Right lobe of liver (tissue), 6 donors: ENCODE measurements at regions not wholly inside any gene's neighbourhood (a gene's known extent, or its start where the extent isn't known, plus 50 kb on each side); places are given as distances from the start of the nearest gene placed in this dataset.

Experiments
- ATAC-seq, 4 donors: fragments of 200-7000 bp; cut with Tn5 transposase; one replicate each; pipeline ENCODE4 v1.9.1; 2020; ENCODE audit warnings: mild to moderate bottlenecking in 4 of 4, moderate library complexity in 4 of 4
- DNase-seq, 3 donors: peaks; one replicate each; pipeline ENCODE4 v3.0.0-alpha.2; 2020
- H3K27ac ChIP-seq, 3 donors: fragments of 200-600 bp; one replicate each; pipeline ENCODE4 v1.8.0; 2022
- H3K27me3 ChIP-seq, 2 donors: fragments of 200-600 bp; one replicate each; pipeline ENCODE4 v1.8.0; 2022
- H3K36me3 ChIP-seq, 4 donors: fragments of 200-600 bp; sonication (generic) in 1 of 4; one replicate each; pipeline versions ENCODE4 v1.5.1 to v1.8.0; 2017 to 2022; ENCODE audit warnings: control low read depth in 1 of 4
- H3K4me1 ChIP-seq, 4 donors: fragments of 200-600 bp; sonication (generic) in 1 of 4; one replicate each; pipeline versions ENCODE4 v1.5.1 to v1.8.0; 2017 to 2022; ENCODE audit warnings: control low read depth in 1 of 4
- H3K4me3 ChIP-seq, 3 donors: fragments of 200-600 bp; one replicate each; pipeline ENCODE4 v1.8.0; 2022
- H3K9me3 ChIP-seq, 4 donors: fragments of 200-600 bp; sonication (generic) in 1 of 4; one replicate each; pipeline versions ENCODE4 v1.5.1 to v1.8.0; 2017 to 2022; ENCODE audit warnings: control low read depth in 1 of 4
- CTCF ChIP-seq, 4 donors: fragments of 200-600 bp in 3 of 4; fragments of 450-650 bp in 1 of 4; IDR thresholded peaks; one replicate each; pipeline versions ENCODE4 v1.5.1 to v1.8.0; 2016 to 2022; ENCODE audit warnings: antibody characterized with exemption in 4 of 4, mild to moderate bottlenecking in 2 of 4
- POLR2A ChIP-seq: fragments of 450-650 bp; IDR thresholded peaks from one replicate; pipeline ENCODE4 v1.6.1; 2017; ENCODE audit warnings: antibody characterized with exemption, mild to moderate bottlenecking
- WGBS: methylation state at CpG from one replicate; pipeline ENCODE4 v1.1.6; 2018; ENCODE audit warnings: low coverage, low lambda C conversion rate; ENCODE audit not compliant: insufficient coverage; ENCODE audit errors: missing lambda C conversion rate; 5-methylcytosine and 5-hydroxymethylcytosine counted together
- intact Hi-C, 2 donors: fragments of 100-400 bp; cut with DNase I; formaldehyde crosslinking; loops; one replicate each; pipeline versions ENCODE4 v1.11.2 to v1.14.1; 2022
- donor health status: DM: no; HTN: yes; CAD: no.
- donor health status: DM: no; HTN: no; CAD: no.
- donor health status: DM: no; HTN: no; CAD: no.
- donor health status: DM: no; HTN: yes; CAD: no.
- donor health status: DM: no; HTN: yes; CAD: no.

- no peaks in the 10 kb centered on the region for H3K36me3 ChIP-seq
- intact Hi-C loops = no loop called here
- DNase-seq = no peak
- no peak overlapping the region for H3K27ac ChIP-seq
- no peaks in the 10 kb centered on the region for H3K4me1 ChIP-seq
- ATAC-seq = no peak
- H3K27me3 ChIP-seq = no peaks in the 10 kb centered on the region
- WGBS = 94% methylated on average over 5 of the region's 8 CpGs
- H3K9me3 ChIP-seq = no peaks in the 10 kb centered on the region
- no peak overlapping the region for H3K4me3 ChIP-seq
- TF ChIP-seq CTCF (IDR thresholded peaks at IDR 0.05) = no peak
- TF ChIP-seq POLR2A = no peak
Measured at GRCh38 chr18:26794230-26795101, 71.0 kb downstream of the AQP4 start.

- 100% methylated on average over 1 of the region's 1 CpG for WGBS
- Histone ChIP-seq H3K36me3 (no peaks in the 10 kb centered on the region), H3K27ac (no peak overlapping the region), H3K4me1 (no peaks in the 10 kb centered on the region), H3K9me3 (no peaks in the 10 kb centered on the region), H3K27me3 (no peaks in the 10 kb centered on the region), H3K4me3 (no peak overlapping the region)
- TF ChIP-seq CTCF (IDR thresholded peaks at IDR 0.05) (no peak), POLR2A (no peak)
- intact Hi-C loops = no loop called here
- no peak for ATAC-seq
- DNase-seq = no peak
Measured at GRCh38 chr18:26792661-26793060, 72.8 kb downstream of the AQP4 start.

- no peak for DNase-seq
- intact Hi-C loops = no loop called here
Measured at GRCh38 chr18:26791676-26792075, 73.8 kb downstream of the AQP4 start.

GRCh38 chr18:26784599-26784998, 80.9 kb downstream of the AQP4 start:
- 47% methylated on average over 1 of the region's 1 CpG for WGBS
- H3K36me3 ChIP-seq = no peaks in the 10 kb centered on the region

More at GRCh38 chr18:26791676-26792075, 73.8 kb downstream of the AQP4 start:
- Histone ChIP-seq H3K9me3 (no peaks in the 10 kb centered on the region), H3K27ac (no peak overlapping the region), H3K27me3 (no peaks in the 10 kb centered on the region), H3K4me3 (no peak overlapping the region), H3K36me3 (no peaks in the 10 kb centered on the region), H3K4me1 (no peaks in the 10 kb centered on the region)
- TF ChIP-seq POLR2A = no peak
- TF ChIP-seq CTCF (IDR thresholded peaks at IDR 0.05) = no peak
- ATAC-seq = no peak

More at GRCh38 chr18:26784599-26784998, 80.9 kb downstream of the AQP4 start:
- ATAC-seq (no peak), DNase-seq (no peak)
- no peaks in the 10 kb centered on the region for H3K27me3 ChIP-seq
- no peak for TF ChIP-seq POLR2A
- TF ChIP-seq CTCF (IDR thresholded peaks at IDR 0.05) = no peak
- H3K9me3 ChIP-seq = no peaks in the 10 kb centered on the region
- no peak overlapping the region for H3K4me3 ChIP-seq
- peaks cover 0 to 13% (median 4%) of the 10 kb centered on the region in 4 donors for H3K4me1 ChIP-seq
- H3K27ac ChIP-seq = no peak overlapping the region
- intact Hi-C loops = no loop called here
